ENCODE measurements at regions not wholly inside any gene's neighbourhood (a gene's known extent, or its start where the extent isn't known, plus 50 kb on each side); places are given as distances from the start of the nearest gene placed in this dataset.

- TF ChIP-seq NELFE (IDR thresholded peaks at IDR 0.05; ENCODE audit: insufficient read depth, insufficient read length) (no peak), ZFP30 (CRISPR knock-in tag; IDR thresholded peaks at IDR 0.05; ENCODE audit: borderline replicate concordance) (no peak), PTBP1 (IDR thresholded peaks at IDR 0.05; ENCODE audit: low read depth, low read length) (no peak), MCM7 (IDR thresholded peaks at IDR 0.05) (no peak), ZHX1 (conservative IDR thresholded peaks at IDR 0.05; ENCODE audit: low read length) (no peak)
- TF ChIP-seq, protein P1, sequence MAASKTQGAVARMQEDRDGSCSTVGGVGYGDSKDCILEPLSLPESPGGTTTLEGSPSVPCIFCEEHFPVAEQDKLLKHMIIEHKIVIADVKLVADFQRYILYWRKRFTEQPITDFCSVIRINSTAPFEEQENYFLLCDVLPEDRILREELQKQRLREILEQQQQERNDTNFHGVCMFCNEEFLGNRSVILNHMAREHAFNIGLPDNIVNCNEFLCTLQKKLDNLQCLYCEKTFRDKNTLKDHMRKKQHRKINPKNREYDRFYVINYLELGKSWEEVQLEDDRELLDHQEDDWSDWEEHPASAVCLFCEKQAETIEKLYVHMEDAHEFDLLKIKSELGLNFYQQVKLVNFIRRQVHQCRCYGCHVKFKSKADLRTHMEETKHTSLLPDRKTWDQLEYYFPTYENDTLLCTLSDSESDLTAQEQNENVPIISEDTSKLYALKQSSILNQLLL (CRISPR knock-in tag; IDR thresholded peaks at IDR 0.05; ENCODE audit: borderline replicate concordance): no peak
- TF ChIP-seq, protein P2, sequence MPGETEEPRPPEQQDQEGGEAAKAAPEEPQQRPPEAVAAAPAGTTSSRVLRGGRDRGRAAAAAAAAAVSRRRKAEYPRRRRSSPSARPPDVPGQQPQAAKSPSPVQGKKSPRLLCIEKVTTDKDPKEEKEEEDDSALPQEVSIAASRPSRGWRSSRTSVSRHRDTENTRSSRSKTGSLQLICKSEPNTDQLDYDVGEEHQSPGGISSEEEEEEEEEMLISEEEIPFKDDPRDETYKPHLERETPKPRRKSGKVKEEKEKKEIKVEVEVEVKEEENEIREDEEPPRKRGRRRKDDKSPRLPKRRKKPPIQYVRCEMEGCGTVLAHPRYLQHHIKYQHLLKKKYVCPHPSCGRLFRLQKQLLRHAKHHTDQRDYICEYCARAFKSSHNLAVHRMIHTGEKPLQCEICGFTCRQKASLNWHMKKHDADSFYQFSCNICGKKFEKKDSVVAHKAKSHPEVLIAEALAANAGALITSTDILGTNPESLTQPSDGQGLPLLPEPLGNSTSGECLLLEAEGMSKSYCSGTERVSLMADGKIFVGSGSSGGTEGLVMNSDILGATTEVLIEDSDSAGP (CRISPR knock-in tag; IDR thresholded peaks at IDR 0.05): no peak
These were observed 52.7 kb downstream of the SOD2 start (continued) for GRCh38 chr6:159640322-159640721.

Measured in K562 (cell line).